ENCODE measurements at regions not wholly inside any gene's neighbourhood (a gene's known extent, or its start where the extent isn't known, plus 50 kb on each side); places are given as distances from the start of the nearest gene placed in this dataset.

- Histone ChIP-seq H3K36me3 (ENCODE audit: control insufficient read depth, insufficient read depth, low read length) (no peaks in the 10 kb centered on the region), H3K4me2 (ENCODE audit: extremely low read depth, insufficient read depth, low read length) (no peak overlapping the region), H3K27ac (ENCODE audit: insufficient read depth, low read length) (no peak overlapping the region), H2AFZ (ENCODE audit: low read length) (no peak overlapping the region), H3K27me3 (ENCODE audit: control insufficient read depth, insufficient read depth, low read length) (no peaks in the 10 kb centered on the region), H3K79me2 (ENCODE audit: control insufficient read depth, insufficient read depth, low read length) (no peaks in the 10 kb centered on the region), H3K4me1 (ENCODE audit: control insufficient read depth, extremely low read depth, insufficient read depth, low read length) (no peaks in the 10 kb centered on the region), H3K9ac (ENCODE audit: insufficient read depth, low read length) (no peak overlapping the region), H3K4me3 (replicated peaks in 1 of 4; ENCODE audit: control extremely low read depth in 1 of 4, insufficient read depth in 1 of 4, low read depth in 3 of 4, low read length in 4 of 4) (no peak overlapping the region), H4K20me1 (ENCODE audit: control insufficient read depth, extremely low read depth, insufficient read depth, low read length) (no peaks in the 10 kb centered on the region), H3K9me3 (ENCODE audit: control insufficient read depth, insufficient read depth, low read depth, low read length) (no peaks in the 10 kb centered on the region)
- TF ChIP-seq, protein P1, sequence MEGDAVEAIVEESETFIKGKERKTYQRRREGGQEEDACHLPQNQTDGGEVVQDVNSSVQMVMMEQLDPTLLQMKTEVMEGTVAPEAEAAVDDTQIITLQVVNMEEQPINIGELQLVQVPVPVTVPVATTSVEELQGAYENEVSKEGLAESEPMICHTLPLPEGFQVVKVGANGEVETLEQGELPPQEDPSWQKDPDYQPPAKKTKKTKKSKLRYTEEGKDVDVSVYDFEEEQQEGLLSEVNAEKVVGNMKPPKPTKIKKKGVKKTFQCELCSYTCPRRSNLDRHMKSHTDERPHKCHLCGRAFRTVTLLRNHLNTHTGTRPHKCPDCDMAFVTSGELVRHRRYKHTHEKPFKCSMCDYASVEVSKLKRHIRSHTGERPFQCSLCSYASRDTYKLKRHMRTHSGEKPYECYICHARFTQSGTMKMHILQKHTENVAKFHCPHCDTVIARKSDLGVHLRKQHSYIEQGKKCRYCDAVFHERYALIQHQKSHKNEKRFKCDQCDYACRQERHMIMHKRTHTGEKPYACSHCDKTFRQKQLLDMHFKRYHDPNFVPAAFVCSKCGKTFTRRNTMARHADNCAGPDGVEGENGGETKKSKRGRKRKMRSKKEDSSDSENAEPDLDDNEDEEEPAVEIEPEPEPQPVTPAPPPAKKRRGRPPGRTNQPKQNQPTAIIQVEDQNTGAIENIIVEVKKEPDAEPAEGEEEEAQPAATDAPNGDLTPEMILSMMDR (conservative IDR thresholded peaks at IDR 0.05 in 1 of 2, IDR thresholded peaks at IDR 0.05 in 1 of 2; ENCODE audit: low read depth in 1 of 2, low read length in 2 of 2), result no peak
- TF ChIP-seq EZH2 (IDR thresholded peaks at IDR 0.05; ENCODE audit: low read length, missing control alignments), result no peak
- DNase-seq (ENCODE audit: low read depth in 2 of 2), result no peak
Observed at GRCh38 chrY:8305021-8305420, 1032.2 kb upstream of the TSPY4 start.

GRCh38 chrY:8324113-8324512 lies 1013.2 kb upstream of the TSPY4 start:
- H4K20me1 ChIP-seq (ENCODE audit: control insufficient read depth, extremely low read depth, insufficient read depth, low read length), result no peaks in the 10 kb centered on the region
- no peak overlapping the region for H3K4me3 ChIP-seq (replicated peaks in 1 of 4; ENCODE audit: control extremely low read depth in 1 of 4, insufficient read depth in 1 of 4, low read depth in 3 of 4, low read length in 4 of 4)
- no peak for DNase-seq (ENCODE audit: low read depth in 2 of 2)
- no peaks in the 10 kb centered on the region for H3K27me3 ChIP-seq (ENCODE audit: control insufficient read depth, insufficient read depth, low read length)
- no peak overlapping the region for H3K27ac ChIP-seq (ENCODE audit: insufficient read depth, low read length)
- no peak overlapping the region for H3K4me2 ChIP-seq (ENCODE audit: extremely low read depth, insufficient read depth, low read length)
- H3K9me3 ChIP-seq (ENCODE audit: control insufficient read depth, insufficient read depth, low read depth, low read length), result no peaks in the 10 kb centered on the region
- TF ChIP-seq EZH2 (IDR thresholded peaks at IDR 0.05; ENCODE audit: low read length, missing control alignments), result no peak
- TF ChIP-seq, protein P1 (conservative IDR thresholded peaks at IDR 0.05 in 1 of 2, IDR thresholded peaks at IDR 0.05 in 1 of 2; ENCODE audit: low read depth in 1 of 2, low read length in 2 of 2), result no peak
- H3K9ac ChIP-seq (ENCODE audit: insufficient read depth, low read length), result no peak overlapping the region
- no peaks in the 10 kb centered on the region for H3K4me1 ChIP-seq (ENCODE audit: control insufficient read depth, extremely low read depth, insufficient read depth, low read length)
- H2AFZ ChIP-seq (ENCODE audit: low read length), result no peak overlapping the region
- H3K36me3 ChIP-seq (ENCODE audit: control insufficient read depth, insufficient read depth, low read length), result no peaks in the 10 kb centered on the region
- no peaks in the 10 kb centered on the region for H3K79me2 ChIP-seq (ENCODE audit: control insufficient read depth, insufficient read depth, low read length)

DNA sequence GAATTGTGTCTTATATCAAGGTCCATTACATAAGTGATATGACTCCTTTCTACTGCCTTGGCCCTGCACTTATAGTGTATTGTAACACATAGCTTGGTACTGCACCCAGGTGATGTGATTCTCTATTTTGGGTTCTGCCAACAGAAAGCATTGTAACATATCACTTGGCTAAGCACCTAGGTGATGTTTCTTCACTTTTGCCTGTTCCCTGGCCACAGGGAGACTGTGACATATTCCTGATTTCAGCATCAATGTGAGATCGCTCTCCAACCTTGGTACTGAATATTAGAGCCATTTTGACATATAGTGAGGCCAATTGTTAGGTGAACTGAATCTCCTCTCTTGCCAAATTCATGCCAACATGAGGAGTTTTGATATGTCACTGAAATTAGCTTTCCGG lies 1010.3 kb upstream of the TSPY4 start:
- Histone ChIP-seq H3K27ac (ENCODE audit: insufficient read depth, low read length) (no peak overlapping the region), H3K27me3 (ENCODE audit: control insufficient read depth, insufficient read depth, low read length) (no peaks in the 10 kb centered on the region), H3K9me3 (ENCODE audit: control insufficient read depth, insufficient read depth, low read depth, low read length) (no peaks in the 10 kb centered on the region), H3K4me1 (ENCODE audit: control insufficient read depth, extremely low read depth, insufficient read depth, low read length) (no peaks in the 10 kb centered on the region), H3K79me2 (ENCODE audit: control insufficient read depth, insufficient read depth, low read length) (no peaks in the 10 kb centered on the region), H2AFZ (ENCODE audit: low read length) (no peak overlapping the region), H3K9ac (ENCODE audit: insufficient read depth, low read length) (no peak overlapping the region), H4K20me1 (ENCODE audit: control insufficient read depth, extremely low read depth, insufficient read depth, low read length) (no peaks in the 10 kb centered on the region), H3K36me3 (ENCODE audit: control insufficient read depth, insufficient read depth, low read length) (no peaks in the 10 kb centered on the region), H3K4me2 (ENCODE audit: extremely low read depth, insufficient read depth, low read length) (no peak overlapping the region), H3K4me3 (replicated peaks in 1 of 4; ENCODE audit: control extremely low read depth in 1 of 4, insufficient read depth in 1 of 4, low read depth in 3 of 4, low read length in 4 of 4) (no peak overlapping the region)
- no peak for TF ChIP-seq EZH2 (IDR thresholded peaks at IDR 0.05; ENCODE audit: low read length, missing control alignments)
- no peak for DNase-seq (ENCODE audit: low read depth in 2 of 2)
